WTC11 (cell line): ENCODE measurements at regions not wholly inside any gene's neighbourhood (a gene's known extent, or its start where the extent isn't known, plus 50 kb on each side); places are given as distances from the start of the nearest gene placed in this dataset.

Source experiments
- ATAC-seq: fragments of 200-7000 bp; cut with Tn5 transposase; 2 replicates; pipeline ENCODE4 v1.10.0; 2021; ENCODE audit warnings: mild to moderate bottlenecking, moderate library complexity
- CTCF ChIA-PET: fragments of 300-600 bp; sonication (Branson Sonifier 250); formaldehyde crosslinking; loops from one replicate; lab custom pipeline; 2021; ENCODE audit warnings: antibody characterized with exemption; lab: Charles Lee
- POLR2A ChIA-PET: fragments of 350-600 bp; sonication (Branson Sonifier 250); formaldehyde crosslinking; loops from one replicate; lab custom pipeline; 2021; ENCODE audit warnings: antibody characterized with exemption; lab: Charles Lee
- DNase-seq: peaks from one replicate; pipeline ENCODE4 v3.0.0; 2021; ENCODE audit warnings: low spot score
- H3K27ac Mint-ChIP-seq: 2 replicates; pipeline ENCODE4 v1.8.0; 2021; ENCODE audit warnings: mixed read lengths
- H3K27me3 Mint-ChIP-seq: 2 replicates; pipeline ENCODE4 v1.8.0; 2021; ENCODE audit warnings: low read depth, mild to moderate bottlenecking, moderate library complexity, mixed read lengths
- H3K36me3 Mint-ChIP-seq: 2 replicates; pipeline ENCODE4 v1.8.0; 2021; ENCODE audit warnings: mixed read lengths
- H3K4me1 Mint-ChIP-seq: 2 replicates; pipeline ENCODE4 v1.8.0; 2022; ENCODE audit warnings: mixed read lengths
- H3K4me3 Mint-ChIP-seq: 2 replicates; pipeline ENCODE4 v1.8.0; 2021; ENCODE audit warnings: mild to moderate bottlenecking, moderate library complexity, mixed read lengths
- H3K9me3 Mint-ChIP-seq: 2 replicates; pipeline ENCODE4 v1.8.0; 2021; ENCODE audit warnings: mixed read lengths
- AFF4 ChIP-seq: sonication (generic); formaldehyde crosslinking; IDR thresholded peaks from 2 replicates; pipeline ENCODE4 v1.8.1; 2023; ENCODE audit warnings: mild to moderate bottlenecking, missing genetic modification reagents, borderline replicate concordance
- ATF2 ChIP-seq: sonication (generic); formaldehyde crosslinking; IDR thresholded peaks from 2 replicates; pipeline ENCODE4 v1.8.1; 2022; ENCODE audit warnings: low read depth, missing genetic modification reagents, borderline replicate concordance
- CBFB ChIP-seq: sonication (generic); formaldehyde crosslinking; IDR thresholded peaks from 2 replicates; pipeline ENCODE4 v1.8.1; 2022; ENCODE audit warnings: mild to moderate bottlenecking, low read depth, missing genetic modification reagents
- E2F1 ChIP-seq: sonication (generic); formaldehyde crosslinking; IDR thresholded peaks from 2 replicates; pipeline ENCODE4 v1.8.0; 2022; ENCODE audit warnings: mild to moderate bottlenecking, missing genetic modification reagents
- ERG ChIP-seq: fragments of 250-450 bp; sonication (Bioruptor Pico); IDR thresholded peaks from 2 replicates; pipeline ENCODE4 v1.8.0; 2021; ENCODE audit warnings: mild to moderate bottlenecking
- GRHL2 ChIP-seq: fragments of 250-450 bp; sonication (Bioruptor Pico); IDR thresholded peaks from 2 replicates; pipeline ENCODE4 v1.8.0; 2022; ENCODE audit warnings: mild to moderate bottlenecking, moderate library complexity; ENCODE audit not compliant: insufficient replicate concordance, severe bottlenecking
- IRF2 ChIP-seq: sonication (generic); formaldehyde crosslinking; IDR thresholded peaks from 2 replicates; pipeline ENCODE4 v1.8.0; 2022; ENCODE audit warnings: low read depth, missing genetic modification reagents, borderline replicate concordance
- MLX ChIP-seq: sonication (generic); formaldehyde crosslinking; IDR thresholded peaks from 2 replicates; pipeline ENCODE4 v1.8.1; 2023; ENCODE audit warnings: mild to moderate bottlenecking, missing genetic modification reagents, moderate library complexity
- OVOL2 ChIP-seq: fragments of 250-450 bp; sonication (Bioruptor Pico); IDR thresholded peaks from 2 replicates; pipeline ENCODE4 v1.9.0; 2021; ENCODE audit warnings: mild to moderate bottlenecking, borderline replicate concordance
- RORB ChIP-seq: fragments of 250-450 bp; sonication (Bioruptor Pico); IDR thresholded peaks from 2 replicates; pipeline ENCODE4 v1.9.0; 2021; ENCODE audit warnings: mild to moderate bottlenecking
- SP1 ChIP-seq: sonication (generic); formaldehyde crosslinking; conservative IDR thresholded peaks from 2 replicates; pipeline ENCODE4 v1.8.1; 2022; ENCODE audit warnings: missing genetic modification reagents
- ZNF423 ChIP-seq: fragments of 250-450 bp; sonication (Bioruptor Pico); IDR thresholded peaks from 2 replicates; pipeline ENCODE4 v2.1.2; 2022; ENCODE audit warnings: mild to moderate bottlenecking, moderate library complexity
- ZNF532 ChIP-seq: fragments of 250-450 bp; sonication (Bioruptor Pico); IDR thresholded peaks from 2 replicates; pipeline ENCODE4 v1.9.0; 2021; ENCODE audit warnings: mild to moderate bottlenecking, borderline replicate concordance

GRCh38 chr9:89664896-89665329 is 60.1 kb downstream of the GADD45G start:
- ChIA-PET CTCF (interaction anchor here (0.6 to 1.6 kb wide), 3 partner anchors 62 to 434 kb away, joined by 3 to 8 read pairs (median 3); no protein-coding TSS in a partner anchor), POLR2A (interaction anchor here (1.1 kb wide), 1 partner anchor 60 kb away, joined by 3 read pairs; the partner anchor contains the start of gene GADD45G)
- DNase-seq = no peak
- Mint-ChIP-seq H3K36me3 (no peaks in the 10 kb centered on the region), H3K4me3 (no peak overlapping the region), H3K9me3 (no peaks in the 10 kb centered on the region), H3K4me1 (peaks cover 58% of the 10 kb centered on the region), H3K27me3 (no peaks in the 10 kb centered on the region), H3K27ac (no peak overlapping the region)
- ATAC-seq = 0 out of 2 replicates have a peak, but pooled peaks have one; percentile 3
- TF ChIP-seq CBFB (CRISPR knock-in tag) = no peak
- no peak for TF ChIP-seq MLX (CRISPR knock-in tag)
- TF ChIP-seq IRF2 (CRISPR knock-in tag) = no peak
- TF ChIP-seq ZNF423 (CRISPR knock-in tag) = no peak
- TF ChIP-seq SP1 (CRISPR knock-in tag) = no peak
- no peak for TF ChIP-seq ATF2
- no peak for TF ChIP-seq AFF4
- TF ChIP-seq RORB = no peak

- ATAC-seq (no peak), DNase-seq (no peak)
- no peaks in the 10 kb centered on the region; the same call in 1 of the 2 replicates for H3K27me3 Mint-ChIP-seq
- CTCF ChIA-PET = interaction anchor here (1.4 to 1.6 kb wide), 3 partner anchors 63 to 72 kb away, joined by 3 to 8 read pairs (median 4); no protein-coding TSS in a partner anchor
- POLR2A ChIA-PET = interaction anchor here (1.0 kb wide), 1 partner anchor 26 kb away, joined by 3 read pairs; no protein-coding TSS in a partner anchor
- peaks cover 9% of the 10 kb centered on the region for H3K9me3 Mint-ChIP-seq
- peaks cover 4% of the 10 kb centered on the region for H3K36me3 Mint-ChIP-seq
- H3K4me3 Mint-ChIP-seq = no peak overlapping the region
- H3K4me1 Mint-ChIP-seq = peaks cover 52% of the 10 kb centered on the region
- H3K27ac Mint-ChIP-seq = no peak overlapping the region
- no peak for TF ChIP-seq ZNF532 (CRISPR knock-in tag)
- no peak for TF ChIP-seq OVOL2 (CRISPR knock-in tag)
- no peak for TF ChIP-seq ERG (CRISPR knock-in tag)
- no peak for TF ChIP-seq RORB
- TF ChIP-seq E2F1 = no peak
- TF ChIP-seq GRHL2 = no peak
- TF ChIP-seq IRF2 (CRISPR knock-in tag) = no peak
- TF ChIP-seq, all 79 proteins: peak for 0
Observed at GRCh38 chr9:89666364-89666763, 61.6 kb downstream of the GADD45G start.
